A549 (cell line): ENCODE measurements at regions not wholly inside any gene's neighbourhood (a gene's known extent, or its start where the extent isn't known, plus 50 kb on each side); places are given as distances from the start of the nearest gene placed in this dataset.

Experiments used
- BHLHE40 ChIP-seq: IDR thresholded peaks from 2 replicates; pipeline ENCODE4 v1.6.1; 2012; ENCODE audit warnings: low read depth, low read length, inconsistent platforms
- CEBPB ChIP-seq, 2 experiments: fragments of >200 bp in 1 of 2; sonication (Bioruptor Twin) in 1 of 2; formaldehyde crosslinking in 1 of 2; IDR thresholded peaks; 2 replicates each; pipeline ENCODE4 v1.6.1; 2012 to 2016
- CHD4 ChIP-seq: fragments of 200-600 bp; sonication (generic); IDR thresholded peaks from 2 replicates; pipeline ENCODE4 v1.6.1; 2016; ENCODE audit warnings: antibody characterized with exemption, mild to moderate bottlenecking, borderline replicate concordance
- EP300 ChIP-seq, 2 experiments: fragments of >200 bp; sonication (Bioruptor Twin); formaldehyde crosslinking; IDR thresholded peaks; 2 replicates in 1 of 2; 3 replicates in 1 of 2; pipeline ENCODE4 v1.6.1; 2016 to 2017
- ESRRA ChIP-seq: fragments of 150-350 bp; IDR thresholded peaks from 2 replicates; pipeline ENCODE4 v1.6.1; 2014; ENCODE audit warnings: mild to moderate bottlenecking, low read length, borderline replicate concordance
- MAFK ChIP-seq: fragments of 450-650 bp; IDR thresholded peaks from 2 replicates; pipeline ENCODE4 v1.6.1; 2014; ENCODE audit not compliant: partially characterized antibody
- PHF8 ChIP-seq: fragments of 200-600 bp; sonication (generic); IDR thresholded peaks from 2 replicates; pipeline ENCODE4 v1.6.1; 2016; ENCODE audit warnings: low read depth, mild to moderate bottlenecking, antibody characterized with exemption, moderate library complexity, borderline replicate concordance
- POLR2A ChIP-seq: IDR thresholded peaks from 2 replicates; pipeline ENCODE4 v1.6.1; 2012; ENCODE audit warnings: mild to moderate bottlenecking, low read length
- RCOR1 ChIP-seq: fragments of 150-350 bp; IDR thresholded peaks from 2 replicates; pipeline ENCODE4 v1.6.1; 2014; ENCODE audit warnings: antibody characterized with exemption, low read length, low read depth
- RNF2 ChIP-seq: fragments of 200-600 bp; sonication (generic); IDR thresholded peaks from 2 replicates; pipeline ENCODE4 v1.6.1; 2016; ENCODE audit warnings: low read depth, mild to moderate bottlenecking, antibody characterized with exemption, moderate library complexity, borderline replicate concordance
- TF ChIP-seq, protein P1 (sequence below): fragments of >200 bp; sonication (Bioruptor Twin); formaldehyde crosslinking; IDR thresholded peaks from 3 replicates; pipeline ENCODE4 v1.5.1; 2016
- TF ChIP-seq, protein P2 (sequence below): fragments of >200 bp; sonication (Bioruptor Twin); formaldehyde crosslinking; IDR thresholded peaks from 3 replicates; pipeline ENCODE4 v1.6.1; 2016

DNA sequence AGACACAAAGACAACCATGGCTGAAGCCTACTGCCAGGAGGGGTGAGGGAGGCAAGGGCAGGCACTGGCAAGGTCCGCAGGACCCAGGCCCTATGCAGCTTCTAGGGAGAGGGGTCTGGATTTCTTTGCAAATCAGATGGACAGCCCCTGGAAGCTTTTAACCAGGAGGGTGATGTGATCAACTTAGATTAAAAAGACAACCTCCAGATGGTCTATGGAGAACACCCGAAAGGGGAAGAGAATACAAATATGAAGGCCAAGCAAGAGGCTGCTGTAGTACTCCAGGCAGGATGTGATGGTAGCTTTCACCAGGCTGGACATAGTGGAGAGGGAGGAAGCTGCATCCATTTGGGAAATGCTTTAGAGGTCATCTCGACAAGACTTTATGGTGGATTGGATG is 83.3 kb upstream of the TSPAN11 start:
- TF ChIP-seq, protein P1, sequence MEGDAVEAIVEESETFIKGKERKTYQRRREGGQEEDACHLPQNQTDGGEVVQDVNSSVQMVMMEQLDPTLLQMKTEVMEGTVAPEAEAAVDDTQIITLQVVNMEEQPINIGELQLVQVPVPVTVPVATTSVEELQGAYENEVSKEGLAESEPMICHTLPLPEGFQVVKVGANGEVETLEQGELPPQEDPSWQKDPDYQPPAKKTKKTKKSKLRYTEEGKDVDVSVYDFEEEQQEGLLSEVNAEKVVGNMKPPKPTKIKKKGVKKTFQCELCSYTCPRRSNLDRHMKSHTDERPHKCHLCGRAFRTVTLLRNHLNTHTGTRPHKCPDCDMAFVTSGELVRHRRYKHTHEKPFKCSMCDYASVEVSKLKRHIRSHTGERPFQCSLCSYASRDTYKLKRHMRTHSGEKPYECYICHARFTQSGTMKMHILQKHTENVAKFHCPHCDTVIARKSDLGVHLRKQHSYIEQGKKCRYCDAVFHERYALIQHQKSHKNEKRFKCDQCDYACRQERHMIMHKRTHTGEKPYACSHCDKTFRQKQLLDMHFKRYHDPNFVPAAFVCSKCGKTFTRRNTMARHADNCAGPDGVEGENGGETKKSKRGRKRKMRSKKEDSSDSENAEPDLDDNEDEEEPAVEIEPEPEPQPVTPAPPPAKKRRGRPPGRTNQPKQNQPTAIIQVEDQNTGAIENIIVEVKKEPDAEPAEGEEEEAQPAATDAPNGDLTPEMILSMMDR, result no peak
- TF ChIP-seq RNF2, result no peak
- TF ChIP-seq POLR2A, result no peak
- TF ChIP-seq CEBPB (IDR thresholded peaks at IDR 0.05), result no peak
- no peak for TF ChIP-seq RCOR1
- TF ChIP-seq, protein P2, sequence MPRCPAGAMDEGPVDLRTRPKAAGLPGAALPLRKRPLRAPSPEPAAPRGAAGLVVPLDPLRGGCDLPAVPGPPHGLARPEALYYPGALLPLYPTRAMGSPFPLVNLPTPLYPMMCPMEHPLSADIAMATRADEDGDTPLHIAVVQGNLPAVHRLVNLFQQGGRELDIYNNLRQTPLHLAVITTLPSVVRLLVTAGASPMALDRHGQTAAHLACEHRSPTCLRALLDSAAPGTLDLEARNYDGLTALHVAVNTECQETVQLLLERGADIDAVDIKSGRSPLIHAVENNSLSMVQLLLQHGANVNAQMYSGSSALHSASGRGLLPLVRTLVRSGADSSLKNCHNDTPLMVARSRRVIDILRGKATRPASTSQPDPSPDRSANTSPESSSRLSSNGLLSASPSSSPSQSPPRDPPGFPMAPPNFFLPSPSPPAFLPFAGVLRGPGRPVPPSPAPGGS, result no peak
- TF ChIP-seq EP300 (IDR thresholded peaks at IDR 0.05), result no peak
- no peak for TF ChIP-seq ESRRA
- no peak for TF ChIP-seq BHLHE40
- TF ChIP-seq PHF8, result no peak
- TF ChIP-seq MAFK, result no peak
- TF ChIP-seq CHD4, result no peak
